Gastrocnemius medialis (tissue), 4 donors: ENCODE measurements at regions not wholly inside any gene's neighbourhood (a gene's known extent, or its start where the extent isn't known, plus 50 kb on each side); places are given as distances from the start of the nearest gene placed in this dataset.

Source experiments
- CTCF ChIP-seq, 5 experiments: fragments of 450-650 bp in 3 of 5; fragments of 200-600 bp in 2 of 5; sonication (generic) in 2 of 5; IDR thresholded peaks in 4 of 5; conservative IDR thresholded peaks in 1 of 5; 1 replicate in 4 of 5; 2 replicates in 1 of 5; pipeline ENCODE4 v1.5.1; 2016 to 2019; ENCODE audit warnings: antibody characterized with exemption in 5 of 5, mild to moderate bottlenecking in 3 of 5, moderate library complexity in 3 of 5
- POLR2A ChIP-seq, 2 donors: fragments of 450-650 bp; IDR thresholded peaks; one replicate each; pipeline ENCODE4 v1.6.1; 2017; ENCODE audit warnings: antibody characterized with exemption in 2 of 2, mild to moderate bottlenecking in 2 of 2, moderate library complexity in 2 of 2

DNA sequence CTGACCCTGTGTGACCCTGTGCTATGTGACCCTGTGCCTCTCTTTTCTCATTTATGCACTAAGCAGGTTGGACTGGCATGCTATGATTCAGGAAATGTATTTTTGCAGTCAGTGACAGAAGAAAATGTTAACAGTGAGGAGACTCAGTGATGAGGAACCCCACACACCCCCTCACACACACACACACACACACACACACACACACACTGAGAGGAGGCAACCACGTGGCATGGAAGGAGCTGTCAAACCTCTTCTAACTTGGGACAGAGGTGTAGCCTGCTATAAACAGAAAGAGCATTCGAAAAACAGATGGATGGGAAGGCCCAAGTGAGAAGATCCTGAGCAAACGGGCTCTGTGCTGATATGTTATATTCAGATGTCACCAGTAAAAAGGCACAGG lies 57.9 kb upstream of the GRIA1 start:
- TF ChIP-seq CTCF (IDR thresholded peaks at IDR 0.05 in 4 of 5, conservative IDR thresholded peaks at IDR 0.05 in 1 of 5): no peak
- no peak for TF ChIP-seq POLR2A (IDR thresholded peaks at IDR 0.05)
